Liver (tissue), 8 donors: ENCODE measurements at regions not wholly inside any gene's neighbourhood (a gene's known extent, or its start where the extent isn't known, plus 50 kb on each side); places are given as distances from the start of the nearest gene placed in this dataset.
"Not testable (repeated sequence)": the region's sequence is repeated elsewhere in the genome, so short reads cannot be mapped to it uniquely, and the experiment has no call there.

Source experiments
- DNase-seq: peaks from one replicate; pipeline ENCODE4 v3.0.0-alpha.2; 2017; ENCODE audit warnings: low spot score
- H3K27ac ChIP-seq, 2 donors: one replicate each; pipeline ENCODE4 v1.7.0; 2013; ENCODE audit warnings: inconsistent platforms in 2 of 2, low read length in 2 of 2, control low read depth in 1 of 2, low read depth in 1 of 2, mild to moderate bottlenecking in 1 of 2
- H3K27me3 ChIP-seq, 4 donors: one replicate each; pipeline versions ENCODE4 v1.6.1 to v1.7.0; 2013; ENCODE audit warnings: low read length in 3 of 4, inconsistent platforms in 1 of 4, mild to moderate bottlenecking in 1 of 4, moderate library complexity in 1 of 4; ENCODE audit not compliant: control insufficient read depth in 4 of 4, insufficient read depth in 4 of 4
- H3K36me3 ChIP-seq, 4 donors: one replicate each; pipeline versions ENCODE4 v1.6.1 to v1.7.0; 2013; ENCODE audit warnings: low read length in 3 of 4, mild to moderate bottlenecking in 3 of 4, low read depth in 1 of 4, moderate library complexity in 1 of 4; ENCODE audit not compliant: control insufficient read depth in 4 of 4, insufficient read depth in 3 of 4
- H3K4me1 ChIP-seq, 4 donors: one replicate each; pipeline versions ENCODE4 v1.6.1 to v1.7.0; 2013; ENCODE audit warnings: low read length in 3 of 4, mild to moderate bottlenecking in 3 of 4, moderate library complexity in 1 of 4; ENCODE audit not compliant: control insufficient read depth in 4 of 4, insufficient read depth in 4 of 4
- H3K4me3 ChIP-seq, 3 donors: one replicate each; pipeline versions ENCODE4 v1.6.1 to v1.7.0; 2013; ENCODE audit warnings: low read length in 3 of 3, control low read depth in 1 of 3, low read depth in 1 of 3, mild to moderate bottlenecking in 1 of 3
- H3K9ac ChIP-seq, 2 donors: one replicate each; pipeline ENCODE4 v1.7.0; 2013; ENCODE audit warnings: low read length in 2 of 2, mild to moderate bottlenecking in 2 of 2, moderate library complexity in 2 of 2, control low read depth in 1 of 2, low read depth in 1 of 2
- H3K9me3 ChIP-seq, 4 donors: one replicate each; pipeline versions ENCODE4 v1.6.1 to v1.7.0; 2013; ENCODE audit warnings: low read length in 3 of 4; ENCODE audit not compliant: control insufficient read depth in 4 of 4
- EGR1 ChIP-seq, 2 donors: IDR thresholded peaks; 2 replicates each; pipeline ENCODE4 v1.6.1; 2016 to 2018; ENCODE audit warnings: antibody characterized with exemption in 2 of 2, low read depth in 2 of 2
- FOXA1 ChIP-seq: IDR thresholded peaks from 2 replicates; pipeline ENCODE4 v1.6.1; 2016; ENCODE audit warnings: antibody characterized with exemption
- FOXA2 ChIP-seq: IDR thresholded peaks from 2 replicates; pipeline ENCODE4 v1.6.1; 2016; ENCODE audit warnings: antibody characterized with exemption
- GABPA ChIP-seq, 2 donors: IDR thresholded peaks in 1 of 2; conservative IDR thresholded peaks in 1 of 2; 2 replicates each; pipeline ENCODE4 v1.6.1; 2016; ENCODE audit warnings: antibody characterized with exemption in 2 of 2, mild to moderate bottlenecking in 1 of 2, moderate library complexity in 1 of 2
- HNF4A ChIP-seq, 2 donors: conservative IDR thresholded peaks; 2 replicates each; pipeline ENCODE4 v1.6.1; 2016; ENCODE audit warnings: antibody characterized with exemption in 2 of 2, mild to moderate bottlenecking in 2 of 2
- HNF4G ChIP-seq: IDR thresholded peaks from 2 replicates; pipeline ENCODE4 v1.6.1; 2016; ENCODE audit warnings: antibody characterized with exemption
- JUND ChIP-seq, 2 donors: IDR thresholded peaks; 2 replicates each; pipeline ENCODE4 v1.6.1; 2016; ENCODE audit warnings: antibody characterized with exemption in 2 of 2
- NR2F2 ChIP-seq: IDR thresholded peaks from 2 replicates; pipeline ENCODE4 v1.6.1; 2016; ENCODE audit warnings: antibody characterized with exemption
- RXRA ChIP-seq, 2 donors: IDR thresholded peaks; 2 replicates each; pipeline ENCODE4 v1.6.1; 2017 to 2018; ENCODE audit warnings: antibody characterized with exemption in 2 of 2, mild to moderate bottlenecking in 1 of 2
- SP1 ChIP-seq: IDR thresholded peaks from 2 replicates; pipeline ENCODE4 v1.6.1; 2018; ENCODE audit warnings: antibody characterized with exemption, mild to moderate bottlenecking
- YY1 ChIP-seq: IDR thresholded peaks from 2 replicates; pipeline ENCODE4 v1.6.1; 2016; ENCODE audit warnings: antibody characterized with exemption, mild to moderate bottlenecking
- WGBS: extraction: QIAGEN DNeasy Blood & Tissue Kit; methylation state at CpG from one replicate; pipeline ENCODE4 v1.1.7; 2013; 5-methylcytosine and 5-hydroxymethylcytosine counted together
- TF ChIP-seq, protein P1 (sequence below): fragments of 150-350 bp; IDR thresholded peaks from 2 replicates; pipeline ENCODE4 v1.5.1; 2017; ENCODE audit warnings: improper control_type of control experiment, low read depth, low read length; ENCODE audit not compliant: missing input control
- TF ChIP-seq, protein P2 (sequence below): IDR thresholded peaks from 2 replicates; pipeline ENCODE4 v1.6.1; 2016; ENCODE audit warnings: antibody characterized with exemption
- TF ChIP-seq, protein P3 (sequence below): IDR thresholded peaks from 2 replicates; pipeline ENCODE4 v1.6.1; 2016; ENCODE audit warnings: antibody characterized with exemption, mild to moderate bottlenecking
- TF ChIP-seq, protein P4 (sequence below): IDR thresholded peaks from 2 replicates; pipeline ENCODE4 v1.6.1; 2016; ENCODE audit warnings: antibody characterized with exemption
- donor health status: healthy.
- donor health status: healthy.
- donor health status: healthy.
- donor health status: healthy.
- donor health status: healthy.

DNA sequence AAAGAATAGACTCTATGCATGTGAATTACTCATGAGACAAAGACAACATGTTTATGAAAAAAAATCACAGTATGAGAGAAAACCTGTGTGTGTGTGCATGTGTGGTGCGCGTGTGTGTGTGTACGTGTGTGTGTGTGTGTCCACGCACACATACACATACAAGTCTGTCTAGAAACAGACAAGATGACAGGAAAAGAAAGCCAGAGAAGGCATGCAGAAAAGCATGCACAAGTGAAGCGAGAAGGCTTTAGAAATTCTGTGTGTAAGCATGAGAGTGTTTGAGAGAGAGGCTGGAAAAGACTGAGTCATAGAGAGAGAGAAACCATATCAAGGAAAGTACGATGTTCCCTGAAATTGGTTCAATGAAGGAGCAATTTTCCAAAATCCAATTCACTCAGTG lies 566.4 kb upstream of the C16orf82 start:
- no peak for DNase-seq
- WGBS: 92% methylated on average over 6 of the region's 6 CpGs
- no peak overlapping the region for H3K27ac ChIP-seq
- no peaks in the 10 kb centered on the region for H3K9me3 ChIP-seq
- H3K4me3 ChIP-seq: no peak overlapping the region
- H3K36me3 ChIP-seq: no peaks in the 10 kb centered on the region
- no peaks in the 10 kb centered on the region for H3K4me1 ChIP-seq
- peaks cover 0 to 6% (median 0%) of the 10 kb centered on the region in 4 donors for H3K27me3 ChIP-seq
- TF ChIP-seq JUND (IDR thresholded peaks at IDR 0.05): no peak
- no peak overlapping the region for H3K9ac ChIP-seq

DNA sequence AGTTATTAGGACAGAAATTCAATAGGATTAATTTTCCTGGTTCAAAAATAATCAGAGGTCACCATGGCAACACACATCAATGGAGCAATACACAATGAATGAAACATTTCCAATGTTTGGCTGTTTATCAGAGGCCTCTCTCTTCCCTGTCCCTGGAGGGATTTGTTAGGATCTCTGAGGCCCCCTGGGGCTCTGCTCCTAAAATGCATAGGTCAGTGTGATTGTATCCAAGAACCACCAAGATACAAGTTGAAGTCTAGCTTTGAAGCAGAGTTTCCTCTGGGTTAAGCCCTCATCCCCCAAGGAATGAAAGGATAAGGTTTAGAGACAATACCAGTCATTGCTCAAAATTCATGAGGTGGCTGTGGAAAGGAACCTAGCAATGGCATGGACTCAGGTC lies 561.2 kb upstream of the C16orf82 start:
- no peak for TF ChIP-seq JUND (IDR thresholded peaks at IDR 0.05)
- no peak for TF ChIP-seq NR2F2
- Histone ChIP-seq H3K36me3 (no peaks in the 10 kb centered on the region), H3K4me1 (peaks cover 0 to 3% (median 0%) of the 10 kb centered on the region in 4 donors), H3K27ac (no peak overlapping the region), H3K4me3 (no peak overlapping the region), H3K9me3 (no peaks in the 10 kb centered on the region), H3K27me3 (no peaks in the 10 kb centered on the region), H3K9ac (no peak overlapping the region)
- DNase-seq: no peak

DNA sequence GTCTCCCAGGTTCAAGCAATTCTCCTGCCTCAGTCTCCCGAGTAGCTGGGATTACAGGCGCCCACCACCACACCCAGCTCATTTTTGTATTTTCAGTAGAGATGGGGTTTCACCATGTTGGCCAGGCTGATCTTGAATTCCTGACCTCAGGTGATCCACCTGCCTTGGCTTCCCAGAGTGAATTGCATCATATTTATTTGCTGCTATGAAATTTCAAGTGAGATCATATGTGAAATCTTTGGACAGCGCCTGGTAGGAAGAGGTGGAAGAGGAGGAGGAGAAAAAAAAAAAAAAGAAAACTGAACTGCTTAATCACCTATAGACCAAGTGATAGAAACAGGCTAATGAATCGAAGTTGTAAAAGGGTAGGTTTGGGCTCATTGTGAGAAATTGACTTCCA lies 557.8 kb upstream of the C16orf82 start:
- not testable (repeated sequence) for H3K27me3 ChIP-seq, DNase-seq, H3K9me3 ChIP-seq, H3K36me3 ChIP-seq, H3K4me1 ChIP-seq, H3K9ac ChIP-seq, H3K4me3 ChIP-seq, H3K27ac ChIP-seq
- TF ChIP-seq RXRA (IDR thresholded peaks at IDR 0.05): peak in 1 of 2 donors; percentile 27
- 75% methylated on average over 4 of the region's 4 CpGs for WGBS

DNA sequence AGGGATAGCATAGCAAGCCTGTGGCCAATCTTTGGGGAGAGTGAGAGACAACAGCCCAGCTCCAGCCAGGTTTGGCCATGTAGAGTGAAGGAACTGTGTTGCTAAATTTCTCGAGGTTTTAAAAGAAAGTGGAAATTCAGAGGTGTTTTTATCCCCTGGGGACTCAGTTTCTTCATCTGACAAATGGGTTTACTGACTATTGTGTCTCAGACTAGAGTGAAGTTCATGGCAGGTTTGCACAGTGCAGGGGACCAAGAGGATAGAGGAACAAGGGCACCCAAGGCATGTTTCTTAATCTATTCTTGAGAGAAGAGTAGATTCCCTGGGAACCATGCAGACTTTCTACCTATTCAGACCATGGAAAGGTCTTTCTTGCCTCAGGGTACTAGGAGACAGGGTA lies 555.8 kb upstream of the C16orf82 start:
- no peak overlapping the region for H3K9ac ChIP-seq
- H3K36me3 ChIP-seq: no peaks in the 10 kb centered on the region
- H3K4me1 ChIP-seq: peaks cover 0 to 3% (median 1%) of the 10 kb centered on the region in 4 donors
- DNase-seq: no peak
- 39% methylated on average over 1 of the region's 1 CpG for WGBS
- H3K4me3 ChIP-seq: no peak overlapping the region
- H3K27me3 ChIP-seq: no peaks in the 10 kb centered on the region
- no peaks in the 10 kb centered on the region for H3K9me3 ChIP-seq
- no peak overlapping the region for H3K27ac ChIP-seq
- TF ChIP-seq, protein P1, sequence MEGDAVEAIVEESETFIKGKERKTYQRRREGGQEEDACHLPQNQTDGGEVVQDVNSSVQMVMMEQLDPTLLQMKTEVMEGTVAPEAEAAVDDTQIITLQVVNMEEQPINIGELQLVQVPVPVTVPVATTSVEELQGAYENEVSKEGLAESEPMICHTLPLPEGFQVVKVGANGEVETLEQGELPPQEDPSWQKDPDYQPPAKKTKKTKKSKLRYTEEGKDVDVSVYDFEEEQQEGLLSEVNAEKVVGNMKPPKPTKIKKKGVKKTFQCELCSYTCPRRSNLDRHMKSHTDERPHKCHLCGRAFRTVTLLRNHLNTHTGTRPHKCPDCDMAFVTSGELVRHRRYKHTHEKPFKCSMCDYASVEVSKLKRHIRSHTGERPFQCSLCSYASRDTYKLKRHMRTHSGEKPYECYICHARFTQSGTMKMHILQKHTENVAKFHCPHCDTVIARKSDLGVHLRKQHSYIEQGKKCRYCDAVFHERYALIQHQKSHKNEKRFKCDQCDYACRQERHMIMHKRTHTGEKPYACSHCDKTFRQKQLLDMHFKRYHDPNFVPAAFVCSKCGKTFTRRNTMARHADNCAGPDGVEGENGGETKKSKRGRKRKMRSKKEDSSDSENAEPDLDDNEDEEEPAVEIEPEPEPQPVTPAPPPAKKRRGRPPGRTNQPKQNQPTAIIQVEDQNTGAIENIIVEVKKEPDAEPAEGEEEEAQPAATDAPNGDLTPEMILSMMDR: no peak
- TF ChIP-seq, protein P2, sequence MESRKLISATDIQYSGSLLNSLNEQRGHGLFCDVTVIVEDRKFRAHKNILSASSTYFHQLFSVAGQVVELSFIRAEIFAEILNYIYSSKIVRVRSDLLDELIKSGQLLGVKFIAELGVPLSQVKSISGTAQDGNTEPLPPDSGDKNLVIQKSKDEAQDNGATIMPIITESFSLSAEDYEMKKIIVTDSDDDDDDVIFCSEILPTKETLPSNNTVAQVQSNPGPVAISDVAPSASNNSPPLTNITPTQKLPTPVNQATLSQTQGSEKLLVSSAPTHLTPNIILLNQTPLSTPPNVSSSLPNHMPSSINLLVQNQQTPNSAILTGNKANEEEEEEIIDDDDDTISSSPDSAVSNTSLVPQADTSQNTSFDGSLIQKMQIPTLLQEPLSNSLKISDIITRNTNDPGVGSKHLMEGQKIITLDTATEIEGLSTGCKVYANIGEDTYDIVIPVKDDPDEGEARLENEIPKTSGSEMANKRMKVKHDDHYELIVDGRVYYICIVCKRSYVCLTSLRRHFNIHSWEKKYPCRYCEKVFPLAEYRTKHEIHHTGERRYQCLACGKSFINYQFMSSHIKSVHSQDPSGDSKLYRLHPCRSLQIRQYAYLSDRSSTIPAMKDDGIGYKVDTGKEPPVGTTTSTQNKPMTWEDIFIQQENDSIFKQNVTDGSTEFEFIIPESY: no peak
- TF ChIP-seq NR2F2 (no peak), YY1 (no peak), FOXA2 (no peak), RXRA (IDR thresholded peaks at IDR 0.05) (no peak), HNF4A (conservative IDR thresholded peaks at IDR 0.05) (no peak), HNF4G (no peak), SP1 (no peak), GABPA (IDR thresholded peaks at IDR 0.05 in 1 of 2, conservative IDR thresholded peaks at IDR 0.05 in 1 of 2) (no peak), EGR1 (IDR thresholded peaks at IDR 0.05; ENCODE audit: low read depth in 2 of 2) (no peak), FOXA1 (no peak)
- TF ChIP-seq, protein P3, sequence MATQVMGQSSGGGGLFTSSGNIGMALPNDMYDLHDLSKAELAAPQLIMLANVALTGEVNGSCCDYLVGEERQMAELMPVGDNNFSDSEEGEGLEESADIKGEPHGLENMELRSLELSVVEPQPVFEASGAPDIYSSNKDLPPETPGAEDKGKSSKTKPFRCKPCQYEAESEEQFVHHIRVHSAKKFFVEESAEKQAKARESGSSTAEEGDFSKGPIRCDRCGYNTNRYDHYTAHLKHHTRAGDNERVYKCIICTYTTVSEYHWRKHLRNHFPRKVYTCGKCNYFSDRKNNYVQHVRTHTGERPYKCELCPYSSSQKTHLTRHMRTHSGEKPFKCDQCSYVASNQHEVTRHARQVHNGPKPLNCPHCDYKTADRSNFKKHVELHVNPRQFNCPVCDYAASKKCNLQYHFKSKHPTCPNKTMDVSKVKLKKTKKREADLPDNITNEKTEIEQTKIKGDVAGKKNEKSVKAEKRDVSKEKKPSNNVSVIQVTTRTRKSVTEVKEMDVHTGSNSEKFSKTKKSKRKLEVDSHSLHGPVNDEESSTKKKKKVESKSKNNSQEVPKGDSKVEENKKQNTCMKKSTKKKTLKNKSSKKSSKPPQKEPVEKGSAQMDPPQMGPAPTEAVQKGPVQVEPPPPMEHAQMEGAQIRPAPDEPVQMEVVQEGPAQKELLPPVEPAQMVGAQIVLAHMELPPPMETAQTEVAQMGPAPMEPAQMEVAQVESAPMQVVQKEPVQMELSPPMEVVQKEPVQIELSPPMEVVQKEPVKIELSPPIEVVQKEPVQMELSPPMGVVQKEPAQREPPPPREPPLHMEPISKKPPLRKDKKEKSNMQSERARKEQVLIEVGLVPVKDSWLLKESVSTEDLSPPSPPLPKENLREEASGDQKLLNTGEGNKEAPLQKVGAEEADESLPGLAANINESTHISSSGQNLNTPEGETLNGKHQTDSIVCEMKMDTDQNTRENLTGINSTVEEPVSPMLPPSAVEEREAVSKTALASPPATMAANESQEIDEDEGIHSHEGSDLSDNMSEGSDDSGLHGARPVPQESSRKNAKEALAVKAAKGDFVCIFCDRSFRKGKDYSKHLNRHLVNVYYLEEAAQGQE: no peak
- TF ChIP-seq, protein P4, sequence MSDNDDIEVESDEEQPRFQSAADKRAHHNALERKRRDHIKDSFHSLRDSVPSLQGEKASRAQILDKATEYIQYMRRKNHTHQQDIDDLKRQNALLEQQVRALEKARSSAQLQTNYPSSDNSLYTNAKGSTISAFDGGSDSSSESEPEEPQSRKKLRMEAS: no peak
